ENCODE measurements at regions not wholly inside any gene's neighbourhood (a gene's known extent, or its start where the extent isn't known, plus 50 kb on each side); places are given as distances from the start of the nearest gene placed in this dataset.

DNA sequence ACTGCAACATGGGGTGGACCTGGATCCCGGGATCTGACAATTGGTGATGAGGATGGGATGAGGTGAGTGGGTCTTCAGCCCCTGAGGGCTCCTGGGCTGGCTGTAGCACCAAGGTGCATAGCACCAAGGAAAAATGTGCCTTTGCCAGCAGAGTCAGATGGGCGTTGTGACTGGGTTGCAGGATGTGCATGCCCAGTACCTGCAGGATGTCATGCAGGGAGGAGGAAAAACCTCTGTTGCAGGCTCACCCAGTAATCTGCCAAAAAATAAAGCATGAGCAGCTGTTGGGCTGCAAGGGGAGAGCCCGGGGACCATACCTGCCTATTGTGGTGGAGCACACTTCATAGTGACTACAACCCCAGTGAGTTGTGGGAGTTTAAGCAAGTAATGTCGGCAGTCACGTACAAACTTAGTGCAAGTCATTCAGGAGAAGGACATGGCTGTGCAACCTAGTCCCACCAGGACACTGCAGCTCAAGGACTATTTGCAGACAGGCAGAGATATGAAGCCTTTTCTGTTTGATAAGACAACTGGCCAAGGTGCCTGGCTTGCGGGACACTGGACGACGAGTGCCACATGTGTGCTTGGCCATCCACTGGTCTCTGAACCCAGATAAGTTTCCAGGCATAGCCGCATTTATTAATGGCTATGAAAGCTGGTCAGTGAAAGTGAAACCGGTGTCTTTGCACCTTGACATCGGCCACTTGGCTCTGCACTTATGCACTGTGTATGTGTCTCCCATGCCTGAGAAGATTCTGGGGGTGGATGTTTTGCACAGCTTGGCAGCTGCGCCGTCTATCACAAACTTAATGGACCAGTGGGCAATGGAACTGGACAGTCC, 499.8 kb downstream of the KCNJ2 start (continued):
- TF ChIP-seq OVOL2 (CRISPR knock-in tag; IDR thresholded peaks at IDR 0.05; ENCODE audit: borderline replicate concordance) = no peak
- no peak for TF ChIP-seq SOX15 (CRISPR knock-in tag; IDR thresholded peaks at IDR 0.05)
- TF ChIP-seq, protein P1, sequence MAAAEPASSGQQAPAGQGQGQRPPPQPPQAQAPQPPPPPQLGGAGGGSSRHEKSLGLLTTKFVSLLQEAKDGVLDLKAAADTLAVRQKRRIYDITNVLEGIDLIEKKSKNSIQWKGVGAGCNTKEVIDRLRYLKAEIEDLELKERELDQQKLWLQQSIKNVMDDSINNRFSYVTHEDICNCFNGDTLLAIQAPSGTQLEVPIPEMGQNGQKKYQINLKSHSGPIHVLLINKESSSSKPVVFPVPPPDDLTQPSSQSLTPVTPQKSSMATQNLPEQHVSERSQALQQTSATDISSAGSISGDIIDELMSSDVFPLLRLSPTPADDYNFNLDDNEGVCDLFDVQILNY (CRISPR knock-in tag; IDR thresholded peaks at IDR 0.05) = no peak

DNA sequence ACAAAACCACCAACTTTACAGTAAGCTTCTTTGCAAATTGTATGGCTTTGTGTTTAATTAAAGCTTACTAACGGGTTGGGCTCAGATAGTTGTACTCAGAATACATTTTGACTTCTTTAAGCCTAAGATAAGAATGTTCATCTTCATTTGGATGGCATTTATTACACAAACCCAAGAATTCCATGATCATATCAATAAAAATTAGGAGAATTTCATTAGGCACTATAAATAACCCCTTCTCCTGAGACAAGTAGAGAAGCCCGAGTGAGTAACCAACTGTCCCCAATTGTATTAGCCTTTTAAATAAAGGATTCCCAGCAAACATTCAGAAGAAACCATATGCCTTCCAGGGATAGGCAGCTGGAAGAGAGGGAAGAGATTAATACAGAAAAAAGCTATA, 504.7 kb downstream of the KCNJ2 start:
- H3K27ac Mint-ChIP-seq = no peak overlapping the region
- DNase-seq (ENCODE audit: low spot score) = no peak
- ATAC-seq = no peak
- peaks cover 13% of the 10 kb centered on the region for H3K4me1 Mint-ChIP-seq
- ChIA-PET POLR2A (no interaction called here), CTCF (interaction anchor here (0.6 kb wide), 1 partner anchor 1263 kb away, joined by 3 read pairs; no protein-coding TSS in a partner anchor)
- no peaks in the 10 kb centered on the region for H3K9me3 Mint-ChIP-seq
- H3K27me3 Mint-ChIP-seq (ENCODE audit: low read depth) = no peaks in the 10 kb centered on the region
- H3K36me3 Mint-ChIP-seq = no peaks in the 10 kb centered on the region
- no peak overlapping the region for H3K4me3 Mint-ChIP-seq
- TF ChIP-seq, protein P2, sequence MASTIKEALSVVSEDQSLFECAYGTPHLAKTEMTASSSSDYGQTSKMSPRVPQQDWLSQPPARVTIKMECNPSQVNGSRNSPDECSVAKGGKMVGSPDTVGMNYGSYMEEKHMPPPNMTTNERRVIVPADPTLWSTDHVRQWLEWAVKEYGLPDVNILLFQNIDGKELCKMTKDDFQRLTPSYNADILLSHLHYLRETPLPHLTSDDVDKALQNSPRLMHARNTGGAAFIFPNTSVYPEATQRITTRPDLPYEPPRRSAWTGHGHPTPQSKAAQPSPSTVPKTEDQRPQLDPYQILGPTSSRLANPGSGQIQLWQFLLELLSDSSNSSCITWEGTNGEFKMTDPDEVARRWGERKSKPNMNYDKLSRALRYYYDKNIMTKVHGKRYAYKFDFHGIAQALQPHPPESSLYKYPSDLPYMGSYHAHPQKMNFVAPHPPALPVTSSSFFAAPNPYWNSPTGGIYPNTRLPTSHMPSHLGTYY (CRISPR knock-in tag; IDR thresholded peaks at IDR 0.05) = no peak
- TF ChIP-seq, protein P3, sequence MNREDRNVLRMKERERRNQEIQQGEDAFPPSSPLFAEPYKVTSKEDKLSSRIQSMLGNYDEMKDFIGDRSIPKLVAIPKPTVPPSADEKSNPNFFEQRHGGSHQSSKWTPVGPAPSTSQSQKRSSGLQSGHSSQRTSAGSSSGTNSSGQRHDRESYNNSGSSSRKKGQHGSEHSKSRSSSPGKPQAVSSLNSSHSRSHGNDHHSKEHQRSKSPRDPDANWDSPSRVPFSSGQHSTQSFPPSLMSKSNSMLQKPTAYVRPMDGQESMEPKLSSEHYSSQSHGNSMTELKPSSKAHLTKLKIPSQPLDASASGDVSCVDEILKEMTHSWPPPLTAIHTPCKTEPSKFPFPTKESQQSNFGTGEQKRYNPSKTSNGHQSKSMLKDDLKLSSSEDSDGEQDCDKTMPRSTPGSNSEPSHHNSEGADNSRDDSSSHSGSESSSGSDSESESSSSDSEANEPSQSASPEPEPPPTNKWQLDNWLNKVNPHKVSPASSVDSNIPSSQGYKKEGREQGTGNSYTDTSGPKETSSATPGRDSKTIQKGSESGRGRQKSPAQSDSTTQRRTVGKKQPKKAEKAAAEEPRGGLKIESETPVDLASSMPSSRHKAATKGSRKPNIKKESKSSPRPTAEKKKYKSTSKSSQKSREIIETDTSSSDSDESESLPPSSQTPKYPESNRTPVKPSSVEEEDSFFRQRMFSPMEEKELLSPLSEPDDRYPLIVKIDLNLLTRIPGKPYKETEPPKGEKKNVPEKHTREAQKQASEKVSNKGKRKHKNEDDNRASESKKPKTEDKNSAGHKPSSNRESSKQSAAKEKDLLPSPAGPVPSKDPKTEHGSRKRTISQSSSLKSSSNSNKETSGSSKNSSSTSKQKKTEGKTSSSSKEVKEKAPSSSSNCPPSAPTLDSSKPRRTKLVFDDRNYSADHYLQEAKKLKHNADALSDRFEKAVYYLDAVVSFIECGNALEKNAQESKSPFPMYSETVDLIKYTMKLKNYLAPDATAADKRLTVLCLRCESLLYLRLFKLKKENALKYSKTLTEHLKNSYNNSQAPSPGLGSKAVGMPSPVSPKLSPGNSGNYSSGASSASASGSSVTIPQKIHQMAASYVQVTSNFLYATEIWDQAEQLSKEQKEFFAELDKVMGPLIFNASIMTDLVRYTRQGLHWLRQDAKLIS (CRISPR knock-in tag; IDR thresholded peaks at IDR 0.05; ENCODE audit: borderline replicate concordance) = no peak
- TF ChIP-seq RELA (CRISPR knock-in tag; IDR thresholded peaks at IDR 0.05; ENCODE audit: borderline replicate concordance) (no peak), ZNF423 (CRISPR knock-in tag; IDR thresholded peaks at IDR 0.05) (no peak), GABPB1 (CRISPR knock-in tag; IDR thresholded peaks at IDR 0.05) (no peak), CREB1 (CRISPR knock-in tag; IDR thresholded peaks at IDR 0.05) (no peak), NFYB (CRISPR knock-in tag; conservative IDR thresholded peaks at IDR 0.05; ENCODE audit: low read depth) (no peak), OVOL2 (CRISPR knock-in tag; IDR thresholded peaks at IDR 0.05; ENCODE audit: borderline replicate concordance) (no peak), ZNF317 (CRISPR knock-in tag; IDR thresholded peaks at IDR 0.05; ENCODE audit: borderline replicate concordance, low read depth) (no peak), RORB (CRISPR knock-in tag; IDR thresholded peaks at IDR 0.05) (no peak)
- TF ChIP-seq, protein P4, sequence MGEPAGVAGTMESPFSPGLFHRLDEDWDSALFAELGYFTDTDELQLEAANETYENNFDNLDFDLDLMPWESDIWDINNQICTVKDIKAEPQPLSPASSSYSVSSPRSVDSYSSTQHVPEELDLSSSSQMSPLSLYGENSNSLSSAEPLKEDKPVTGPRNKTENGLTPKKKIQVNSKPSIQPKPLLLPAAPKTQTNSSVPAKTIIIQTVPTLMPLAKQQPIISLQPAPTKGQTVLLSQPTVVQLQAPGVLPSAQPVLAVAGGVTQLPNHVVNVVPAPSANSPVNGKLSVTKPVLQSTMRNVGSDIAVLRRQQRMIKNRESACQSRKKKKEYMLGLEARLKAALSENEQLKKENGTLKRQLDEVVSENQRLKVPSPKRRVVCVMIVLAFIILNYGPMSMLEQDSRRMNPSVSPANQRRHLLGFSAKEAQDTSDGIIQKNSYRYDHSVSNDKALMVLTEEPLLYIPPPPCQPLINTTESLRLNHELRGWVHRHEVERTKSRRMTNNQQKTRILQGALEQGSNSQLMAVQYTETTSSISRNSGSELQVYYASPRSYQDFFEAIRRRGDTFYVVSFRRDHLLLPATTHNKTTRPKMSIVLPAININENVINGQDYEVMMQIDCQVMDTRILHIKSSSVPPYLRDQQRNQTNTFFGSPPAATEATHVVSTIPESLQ (CRISPR knock-in tag; IDR thresholded peaks at IDR 0.05) = no peak
- TF ChIP-seq, protein P5, sequence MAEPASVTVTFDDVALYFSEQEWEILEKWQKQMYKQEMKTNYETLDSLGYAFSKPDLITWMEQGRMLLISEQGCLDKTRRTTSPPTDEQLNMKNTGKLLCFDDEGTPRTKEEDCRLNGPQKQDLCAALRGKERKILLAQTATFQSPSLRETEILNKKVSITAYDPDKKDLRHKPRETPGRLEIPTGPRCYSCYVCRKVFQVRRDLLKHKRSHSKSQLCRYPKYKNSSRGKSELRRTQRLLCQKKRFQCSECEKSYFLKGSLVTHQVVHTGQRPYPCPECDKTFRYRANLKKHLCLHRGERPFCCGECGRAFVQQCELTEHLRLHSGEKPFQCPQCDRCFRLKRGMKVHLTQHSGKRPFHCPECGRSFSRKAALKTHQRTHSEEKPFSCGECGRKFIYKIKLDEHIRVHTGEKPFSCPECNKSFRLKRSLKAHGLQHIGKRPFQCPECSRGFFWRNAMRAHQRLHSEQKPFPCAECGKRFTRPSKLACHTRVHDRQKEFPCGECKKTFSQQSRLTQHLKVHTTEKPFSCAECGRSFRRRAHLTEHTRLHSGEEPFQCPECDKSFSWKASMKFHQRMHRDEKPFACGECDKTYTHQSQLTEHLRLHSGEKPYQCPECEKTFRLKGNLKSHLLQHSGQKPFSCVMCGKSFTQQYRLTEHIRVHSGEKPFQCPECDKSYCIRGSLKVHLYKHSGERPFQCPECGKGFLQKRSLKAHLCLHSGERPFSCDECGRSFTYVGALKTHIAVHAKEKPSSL (CRISPR knock-in tag; conservative IDR thresholded peaks at IDR 0.05) = no peak
- TF ChIP-seq, protein P6, sequence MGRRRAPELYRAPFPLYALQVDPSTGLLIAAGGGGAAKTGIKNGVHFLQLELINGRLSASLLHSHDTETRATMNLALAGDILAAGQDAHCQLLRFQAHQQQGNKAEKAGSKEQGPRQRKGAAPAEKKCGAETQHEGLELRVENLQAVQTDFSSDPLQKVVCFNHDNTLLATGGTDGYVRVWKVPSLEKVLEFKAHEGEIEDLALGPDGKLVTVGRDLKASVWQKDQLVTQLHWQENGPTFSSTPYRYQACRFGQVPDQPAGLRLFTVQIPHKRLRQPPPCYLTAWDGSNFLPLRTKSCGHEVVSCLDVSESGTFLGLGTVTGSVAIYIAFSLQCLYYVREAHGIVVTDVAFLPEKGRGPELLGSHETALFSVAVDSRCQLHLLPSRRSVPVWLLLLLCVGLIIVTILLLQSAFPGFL (CRISPR knock-in tag; IDR thresholded peaks at IDR 0.05; ENCODE audit: borderline replicate concordance) = no peak
- TF ChIP-seq, protein P7, sequence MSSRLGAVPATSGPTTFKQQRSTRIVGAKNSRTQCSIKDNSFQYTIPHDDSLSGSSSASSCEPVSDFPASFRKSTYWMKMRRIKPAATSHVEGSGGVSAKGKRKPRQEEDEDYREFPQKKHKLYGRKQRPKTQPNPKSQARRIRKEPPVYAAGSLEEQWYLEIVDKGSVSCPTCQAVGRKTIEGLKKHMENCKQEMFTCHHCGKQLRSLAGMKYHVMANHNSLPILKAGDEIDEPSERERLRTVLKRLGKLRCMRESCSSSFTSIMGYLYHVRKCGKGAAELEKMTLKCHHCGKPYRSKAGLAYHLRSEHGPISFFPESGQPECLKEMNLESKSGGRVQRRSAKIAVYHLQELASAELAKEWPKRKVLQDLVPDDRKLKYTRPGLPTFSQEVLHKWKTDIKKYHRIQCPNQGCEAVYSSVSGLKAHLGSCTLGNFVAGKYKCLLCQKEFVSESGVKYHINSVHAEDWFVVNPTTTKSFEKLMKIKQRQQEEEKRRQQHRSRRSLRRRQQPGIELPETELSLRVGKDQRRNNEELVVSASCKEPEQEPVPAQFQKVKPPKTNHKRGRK (CRISPR knock-in tag; IDR thresholded peaks at IDR 0.05; ENCODE audit: borderline replicate concordance) = no peak
- TF ChIP-seq, protein P8, sequence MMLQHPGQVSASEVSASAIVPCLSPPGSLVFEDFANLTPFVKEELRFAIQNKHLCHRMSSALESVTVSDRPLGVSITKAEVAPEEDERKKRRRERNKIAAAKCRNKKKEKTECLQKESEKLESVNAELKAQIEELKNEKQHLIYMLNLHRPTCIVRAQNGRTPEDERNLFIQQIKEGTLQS (CRISPR knock-in tag; conservative IDR thresholded peaks at IDR 0.05) = no peak
- TF ChIP-seq, protein P9, sequence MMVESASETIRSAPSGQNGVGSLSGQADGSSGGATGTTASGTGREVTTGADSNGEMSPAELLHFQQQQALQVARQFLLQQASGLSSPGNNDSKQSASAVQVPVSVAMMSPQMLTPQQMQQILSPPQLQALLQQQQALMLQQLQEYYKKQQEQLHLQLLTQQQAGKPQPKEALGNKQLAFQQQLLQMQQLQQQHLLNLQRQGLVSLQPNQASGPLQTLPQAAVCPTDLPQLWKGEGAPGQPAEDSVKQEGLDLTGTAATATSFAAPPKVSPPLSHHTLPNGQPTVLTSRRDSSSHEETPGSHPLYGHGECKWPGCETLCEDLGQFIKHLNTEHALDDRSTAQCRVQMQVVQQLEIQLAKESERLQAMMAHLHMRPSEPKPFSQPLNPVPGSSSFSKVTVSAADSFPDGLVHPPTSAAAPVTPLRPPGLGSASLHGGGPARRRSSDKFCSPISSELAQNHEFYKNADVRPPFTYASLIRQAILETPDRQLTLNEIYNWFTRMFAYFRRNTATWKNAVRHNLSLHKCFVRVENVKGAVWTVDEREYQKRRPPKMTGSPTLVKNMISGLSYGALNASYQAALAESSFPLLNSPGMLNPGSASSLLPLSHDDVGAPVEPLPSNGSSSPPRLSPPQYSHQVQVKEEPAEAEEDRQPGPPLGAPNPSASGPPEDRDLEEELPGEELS (CRISPR knock-in tag; IDR thresholded peaks at IDR 0.05) = no peak
